ENCODE measurements at regions not wholly inside any gene's neighbourhood (a gene's known extent, or its start where the extent isn't known, plus 50 kb on each side); places are given as distances from the start of the nearest gene placed in this dataset.

- Histone ChIP-seq H3K36me3 (ENCODE audit: control insufficient read depth, insufficient read depth, low read length) (no peaks in the 10 kb centered on the region), H4K20me1 (replicated peaks; ENCODE audit: control insufficient read depth, insufficient read depth, low read length) (no peaks in the 10 kb centered on the region), H3K9me3 (replicated peaks; ENCODE audit: control insufficient read depth, insufficient read depth, low read depth, low read length) (no peaks in the 10 kb centered on the region), H2AFZ (ENCODE audit: low read depth, low read length) (no peak overlapping the region), H3K4me3 (no peak overlapping the region), H3K9me1 (ENCODE audit: control insufficient read depth, insufficient read depth, low read length) (no peaks in the 10 kb centered on the region), H3K4me1 (replicated peaks in 1 of 2; ENCODE audit: control insufficient read depth in 2 of 2, insufficient read depth in 2 of 2, low read length in 2 of 2) (no peaks in the 10 kb centered on the region), H3K79me2 (ENCODE audit: control insufficient read depth, insufficient read depth, low read length) (no peaks in the 10 kb centered on the region), H3K27me3 (ENCODE audit: control insufficient read depth in 2 of 2, insufficient read depth in 2 of 2, low read length in 2 of 2) (no peaks in the 10 kb centered on the region), H3K9ac (ENCODE audit: insufficient read depth in 1 of 2, low read depth in 2 of 2, low read length in 2 of 2) (no peak overlapping the region), H3K4me2 (ENCODE audit: insufficient read depth, low read length) (no peak overlapping the region), H3K27ac (ENCODE audit: extremely low read depth, low read depth, low read length) (no peak overlapping the region)
- BruUV-seq (replicated peaks), result no TSS peak
- FAIRE-seq, result no peak
- WGBS (ENCODE audit: insufficient coverage, low coverage, missing lambda C conversion rate), result 0% methylated on average over 1 of the region's 1 CpG
- in situ Hi-C loops (cut with MboI), result no loop called here
- ChIA-PET CTCF (ENCODE audit: low intra/inter-chr PET ratio) (no interaction called here), POLR2A (interaction anchor here (0.6 to 1.5 kb wide), 3 partner anchors 10 to 601 kb away, joined by 3 to 6 read pairs (median 4); no protein-coding TSS in a partner anchor)
- ATAC-seq, result no peak
- no peak for DNase-seq (ENCODE audit: extremely low read depth in 1 of 4, low spot score in 3 of 4)
- intact Hi-C loops (cut with micrococcal nuclease), result no loop called here
- TF ChIP-seq FOXA3 (CRISPR knock-in tag; conservative IDR thresholded peaks at IDR 0.05 in 1 of 2, IDR thresholded peaks at IDR 0.05 in 1 of 2) (no peak), NCOA2 (IDR thresholded peaks at IDR 0.05; ENCODE audit: partially characterized antibody in 2 of 2) (no peak), ZNF589 (CRISPR knock-in tag; IDR thresholded peaks at IDR 0.05; ENCODE audit: low read depth) (no peak), CLOCK (CRISPR knock-in tag; IDR thresholded peaks at IDR 0.05; ENCODE audit: borderline replicate concordance) (no peak), POLR3A (IDR thresholded peaks at IDR 0.05; ENCODE audit: borderline replicate concordance, extremely low read depth, insufficient read depth, insufficient read length) (no peak), NEUROD1 (IDR thresholded peaks at IDR 0.05; ENCODE audit: borderline replicate concordance, low read depth, low read length, partially characterized antibody) (no peak), POLR3G (IDR thresholded peaks at IDR 0.05; ENCODE audit: extremely low read depth, insufficient read length, insufficient replicate concordance) (no peak), CTBP1 (IDR thresholded peaks at IDR 0.05; ENCODE audit: borderline replicate concordance) (no peak), XRCC5 (IDR thresholded peaks at IDR 0.05; ENCODE audit: low read depth, low read length) (no peak), FOXM1 (IDR thresholded peaks at IDR 0.05; ENCODE audit: low read depth) (no peak), FOXM1 (CRISPR knock-in tag; IDR thresholded peaks at IDR 0.05; ENCODE audit: low read depth) (no peak), SMARCB1 (IDR thresholded peaks at IDR 0.05; ENCODE audit: insufficient read length, low read depth) (no peak), ZNF143 (CRISPR knock-in tag; IDR thresholded peaks at IDR 0.05) (no peak)
- TF ChIP-seq, protein P1, sequence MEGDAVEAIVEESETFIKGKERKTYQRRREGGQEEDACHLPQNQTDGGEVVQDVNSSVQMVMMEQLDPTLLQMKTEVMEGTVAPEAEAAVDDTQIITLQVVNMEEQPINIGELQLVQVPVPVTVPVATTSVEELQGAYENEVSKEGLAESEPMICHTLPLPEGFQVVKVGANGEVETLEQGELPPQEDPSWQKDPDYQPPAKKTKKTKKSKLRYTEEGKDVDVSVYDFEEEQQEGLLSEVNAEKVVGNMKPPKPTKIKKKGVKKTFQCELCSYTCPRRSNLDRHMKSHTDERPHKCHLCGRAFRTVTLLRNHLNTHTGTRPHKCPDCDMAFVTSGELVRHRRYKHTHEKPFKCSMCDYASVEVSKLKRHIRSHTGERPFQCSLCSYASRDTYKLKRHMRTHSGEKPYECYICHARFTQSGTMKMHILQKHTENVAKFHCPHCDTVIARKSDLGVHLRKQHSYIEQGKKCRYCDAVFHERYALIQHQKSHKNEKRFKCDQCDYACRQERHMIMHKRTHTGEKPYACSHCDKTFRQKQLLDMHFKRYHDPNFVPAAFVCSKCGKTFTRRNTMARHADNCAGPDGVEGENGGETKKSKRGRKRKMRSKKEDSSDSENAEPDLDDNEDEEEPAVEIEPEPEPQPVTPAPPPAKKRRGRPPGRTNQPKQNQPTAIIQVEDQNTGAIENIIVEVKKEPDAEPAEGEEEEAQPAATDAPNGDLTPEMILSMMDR (IDR thresholded peaks at IDR 0.05 in 2 of 3, conservative IDR thresholded peaks at IDR 0.05 in 1 of 3; ENCODE audit: insufficient read depth in 2 of 3, low read depth in 1 of 3, low read length in 3 of 3), result no peak
- TF ChIP-seq, protein P2, sequence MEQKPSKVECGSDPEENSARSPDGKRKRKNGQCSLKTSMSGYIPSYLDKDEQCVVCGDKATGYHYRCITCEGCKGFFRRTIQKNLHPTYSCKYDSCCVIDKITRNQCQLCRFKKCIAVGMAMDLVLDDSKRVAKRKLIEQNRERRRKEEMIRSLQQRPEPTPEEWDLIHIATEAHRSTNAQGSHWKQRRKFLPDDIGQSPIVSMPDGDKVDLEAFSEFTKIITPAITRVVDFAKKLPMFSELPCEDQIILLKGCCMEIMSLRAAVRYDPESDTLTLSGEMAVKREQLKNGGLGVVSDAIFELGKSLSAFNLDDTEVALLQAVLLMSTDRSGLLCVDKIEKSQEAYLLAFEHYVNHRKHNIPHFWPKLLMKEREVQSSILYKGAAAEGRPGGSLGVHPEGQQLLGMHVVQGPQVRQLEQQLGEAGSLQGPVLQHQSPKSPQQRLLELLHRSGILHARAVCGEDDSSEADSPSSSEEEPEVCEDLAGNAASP (IDR thresholded peaks at IDR 0.05), result no peak
Measured at GRCh38 chr6:140041571-140042332, 667.3 kb upstream of the CITED2 start.

All from K562 (cell line).